Nephron (organoid): ENCODE measurements at regions not wholly inside any gene's neighbourhood (a gene's known extent, or its start where the extent isn't known, plus 50 kb on each side); places are given as distances from the start of the nearest gene placed in this dataset.

Experiments
- H3K27ac Mint-ChIP-seq, 3 experiments: 2 replicates each; pipeline ENCODE4 v1.8.0; 2020; ENCODE audit warnings: mixed read lengths in 3 of 3, mild to moderate bottlenecking in 2 of 3, moderate library complexity in 1 of 3
- H3K27me3 Mint-ChIP-seq: 2 replicates; pipeline ENCODE4 v1.8.0; 2021; ENCODE audit warnings: low read depth, mild to moderate bottlenecking, moderate library complexity, mixed read lengths
- H3K36me3 Mint-ChIP-seq: 2 replicates; pipeline ENCODE4 v1.8.0; 2020; ENCODE audit warnings: low read depth, mixed read lengths
- H3K4me1 Mint-ChIP-seq: 2 replicates; pipeline ENCODE4 v1.8.0; 2020; ENCODE audit warnings: mixed read lengths
- H3K4me3 Mint-ChIP-seq, 3 experiments: 2 replicates each; pipeline ENCODE4 v1.8.0; 2020; ENCODE audit warnings: mild to moderate bottlenecking in 3 of 3, mixed read lengths in 3 of 3, moderate library complexity in 2 of 3
- H3K9me3 Mint-ChIP-seq: 2 replicates; pipeline ENCODE4 v1.8.0; 2020; ENCODE audit warnings: mixed read lengths
- TF ChIP-seq, protein P1 (sequence below), 3 experiments: fragments of 200-600 bp; sonication (generic); IDR thresholded peaks; one replicate each; pipeline ENCODE4 v1.5.0; 2021; ENCODE audit warnings: antibody characterized with exemption in 3 of 3; ENCODE audit not compliant: unreplicated experiment in 3 of 3

DNA sequence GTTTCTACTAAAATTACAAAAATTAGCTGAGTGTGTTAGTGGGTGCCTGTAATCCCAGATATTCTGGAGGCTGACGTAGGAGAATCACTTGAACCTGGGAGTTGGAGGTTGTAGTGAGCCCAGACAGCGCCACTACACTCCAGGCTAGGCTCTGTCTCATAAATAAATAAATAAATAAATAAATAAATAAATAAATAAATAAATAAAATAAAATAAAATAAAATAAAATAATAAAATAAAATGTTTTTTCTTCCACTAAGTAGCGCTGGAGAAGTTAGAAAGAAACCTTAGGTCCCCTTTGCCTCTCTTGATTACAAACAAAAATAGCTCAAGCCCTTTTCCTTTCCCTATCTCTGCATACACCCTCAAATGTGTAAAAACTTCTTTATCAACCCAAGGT lies 525.9 kb downstream of the IPMK start:
- Mint-ChIP-seq H3K27ac (no peak overlapping the region), H3K9me3 (no peaks in the 10 kb centered on the region), H3K36me3 (no peaks in the 10 kb centered on the region), H3K4me1 (no peaks in the 10 kb centered on the region), H3K4me3 (no peak overlapping the region), H3K27me3 (no peaks in the 10 kb centered on the region)
- TF ChIP-seq, protein P1, sequence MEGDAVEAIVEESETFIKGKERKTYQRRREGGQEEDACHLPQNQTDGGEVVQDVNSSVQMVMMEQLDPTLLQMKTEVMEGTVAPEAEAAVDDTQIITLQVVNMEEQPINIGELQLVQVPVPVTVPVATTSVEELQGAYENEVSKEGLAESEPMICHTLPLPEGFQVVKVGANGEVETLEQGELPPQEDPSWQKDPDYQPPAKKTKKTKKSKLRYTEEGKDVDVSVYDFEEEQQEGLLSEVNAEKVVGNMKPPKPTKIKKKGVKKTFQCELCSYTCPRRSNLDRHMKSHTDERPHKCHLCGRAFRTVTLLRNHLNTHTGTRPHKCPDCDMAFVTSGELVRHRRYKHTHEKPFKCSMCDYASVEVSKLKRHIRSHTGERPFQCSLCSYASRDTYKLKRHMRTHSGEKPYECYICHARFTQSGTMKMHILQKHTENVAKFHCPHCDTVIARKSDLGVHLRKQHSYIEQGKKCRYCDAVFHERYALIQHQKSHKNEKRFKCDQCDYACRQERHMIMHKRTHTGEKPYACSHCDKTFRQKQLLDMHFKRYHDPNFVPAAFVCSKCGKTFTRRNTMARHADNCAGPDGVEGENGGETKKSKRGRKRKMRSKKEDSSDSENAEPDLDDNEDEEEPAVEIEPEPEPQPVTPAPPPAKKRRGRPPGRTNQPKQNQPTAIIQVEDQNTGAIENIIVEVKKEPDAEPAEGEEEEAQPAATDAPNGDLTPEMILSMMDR (IDR thresholded peaks at IDR 0.05; ENCODE audit: unreplicated experiment in 3 of 3): no peak

DNA sequence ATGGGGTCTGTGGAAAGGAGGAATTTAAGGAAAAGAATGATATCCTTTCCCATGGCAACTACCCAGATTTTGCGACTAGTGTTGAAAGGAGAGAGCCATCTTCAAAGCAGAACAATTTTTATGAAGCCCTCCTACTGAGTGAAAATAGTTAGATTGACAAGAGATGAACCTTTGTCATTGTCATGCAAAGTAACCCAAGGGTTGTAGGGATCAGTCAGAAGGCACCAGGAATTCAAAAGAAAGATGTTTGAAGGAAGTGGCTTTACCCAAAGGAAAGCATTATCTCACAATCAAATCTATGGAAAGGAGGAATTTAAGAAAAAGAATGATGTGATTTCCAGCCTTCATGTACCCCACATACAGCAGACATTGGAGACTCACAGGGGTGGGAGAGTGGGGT lies 544.4 kb downstream of the IPMK start:
- Mint-ChIP-seq H3K9me3 (peaks cover 19% of the 10 kb centered on the region), H3K27me3 (no peaks in the 10 kb centered on the region), H3K4me1 (no peaks in the 10 kb centered on the region), H3K27ac (no peak overlapping the region), H3K4me3 (no peak overlapping the region), H3K36me3 (no peaks in the 10 kb centered on the region)
- TF ChIP-seq, protein P1 (IDR thresholded peaks at IDR 0.05; ENCODE audit: unreplicated experiment in 3 of 3): no peak

DNA sequence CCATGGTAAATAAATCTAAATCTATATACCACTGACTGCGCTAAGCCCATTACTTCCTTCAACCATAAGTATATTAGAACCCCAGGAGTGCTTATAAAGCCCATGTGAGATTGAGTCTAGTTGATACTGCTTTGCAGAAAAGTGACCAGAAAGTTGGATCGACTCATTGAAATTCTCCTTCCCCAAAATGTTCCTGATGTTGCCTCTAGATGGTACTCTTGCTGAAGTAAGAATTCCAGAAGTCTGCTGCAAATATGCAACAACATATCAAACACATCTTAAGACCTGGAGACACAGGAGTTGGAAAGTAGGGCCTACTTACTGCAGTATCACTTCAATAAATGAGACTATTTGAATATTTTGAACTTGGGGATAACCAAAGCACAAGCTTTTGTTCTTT lies 550.8 kb downstream of the IPMK start:
- no peaks in the 10 kb centered on the region for H3K27me3 Mint-ChIP-seq
- H3K4me1 Mint-ChIP-seq: no peaks in the 10 kb centered on the region
- H3K9me3 Mint-ChIP-seq: peaks cover 22% of the 10 kb centered on the region
- H3K36me3 Mint-ChIP-seq: no peaks in the 10 kb centered on the region
- H3K27ac Mint-ChIP-seq: no peak overlapping the region
- TF ChIP-seq, protein P1 (IDR thresholded peaks at IDR 0.05; ENCODE audit: unreplicated experiment in 3 of 3): peak; percentile 20 to 49 (median 26)
- H3K4me3 Mint-ChIP-seq: no peak overlapping the region

DNA sequence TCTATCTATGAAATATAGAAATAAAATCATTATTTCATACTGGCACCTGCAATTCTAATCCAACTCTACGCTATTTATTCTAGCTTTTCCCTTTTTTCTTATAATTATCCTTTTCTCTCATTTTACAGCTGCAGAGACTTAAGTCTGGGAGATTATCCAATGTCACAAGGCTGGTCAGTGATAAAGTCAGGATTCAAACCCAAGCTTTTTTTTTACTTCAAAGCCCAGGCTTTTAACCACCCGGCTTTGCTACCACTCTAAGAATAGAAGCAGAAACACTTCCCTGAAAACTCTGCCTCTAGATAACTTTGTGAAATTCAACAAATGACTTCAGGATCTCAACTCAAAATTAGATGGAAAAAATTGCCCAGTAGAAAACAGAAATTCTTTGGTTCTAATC lies 552.5 kb downstream of the IPMK start:
- no peaks in the 10 kb centered on the region for H3K4me1 Mint-ChIP-seq
- H3K27me3 Mint-ChIP-seq: no peaks in the 10 kb centered on the region
- no peak overlapping the region for H3K4me3 Mint-ChIP-seq
- H3K27ac Mint-ChIP-seq: no peak overlapping the region
- no peaks in the 10 kb centered on the region for H3K36me3 Mint-ChIP-seq
- peaks cover 18% of the 10 kb centered on the region for H3K9me3 Mint-ChIP-seq
- TF ChIP-seq, protein P1 (IDR thresholded peaks at IDR 0.05; ENCODE audit: unreplicated experiment in 3 of 3): no peak

DNA sequence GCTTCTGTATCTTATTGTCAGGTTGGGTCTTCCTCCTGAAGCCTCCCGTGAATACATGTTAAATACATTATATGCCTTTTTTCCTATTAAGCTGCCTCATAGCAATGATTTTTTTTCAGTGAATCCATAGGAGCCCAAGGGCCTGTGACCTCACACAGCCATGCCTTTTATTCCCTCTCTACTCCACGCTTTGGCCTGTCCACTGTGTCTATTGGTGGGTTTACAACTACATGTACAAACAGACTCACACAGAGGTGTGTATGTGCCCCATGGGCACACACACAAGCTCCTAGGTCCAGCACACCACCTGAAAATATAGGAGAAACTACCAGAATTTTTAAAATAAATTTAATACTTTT lies 560.4 kb downstream of the IPMK start:
- TF ChIP-seq, protein P1 (IDR thresholded peaks at IDR 0.05; ENCODE audit: unreplicated experiment in 3 of 3): no peak
- no peaks in the 10 kb centered on the region for H3K9me3 Mint-ChIP-seq
- H3K27ac Mint-ChIP-seq: no peak overlapping the region
- no peaks in the 10 kb centered on the region for H3K27me3 Mint-ChIP-seq
- no peaks in the 10 kb centered on the region for H3K4me1 Mint-ChIP-seq
- H3K4me3 Mint-ChIP-seq: no peak overlapping the region
- H3K36me3 Mint-ChIP-seq: no peaks in the 10 kb centered on the region

DNA sequence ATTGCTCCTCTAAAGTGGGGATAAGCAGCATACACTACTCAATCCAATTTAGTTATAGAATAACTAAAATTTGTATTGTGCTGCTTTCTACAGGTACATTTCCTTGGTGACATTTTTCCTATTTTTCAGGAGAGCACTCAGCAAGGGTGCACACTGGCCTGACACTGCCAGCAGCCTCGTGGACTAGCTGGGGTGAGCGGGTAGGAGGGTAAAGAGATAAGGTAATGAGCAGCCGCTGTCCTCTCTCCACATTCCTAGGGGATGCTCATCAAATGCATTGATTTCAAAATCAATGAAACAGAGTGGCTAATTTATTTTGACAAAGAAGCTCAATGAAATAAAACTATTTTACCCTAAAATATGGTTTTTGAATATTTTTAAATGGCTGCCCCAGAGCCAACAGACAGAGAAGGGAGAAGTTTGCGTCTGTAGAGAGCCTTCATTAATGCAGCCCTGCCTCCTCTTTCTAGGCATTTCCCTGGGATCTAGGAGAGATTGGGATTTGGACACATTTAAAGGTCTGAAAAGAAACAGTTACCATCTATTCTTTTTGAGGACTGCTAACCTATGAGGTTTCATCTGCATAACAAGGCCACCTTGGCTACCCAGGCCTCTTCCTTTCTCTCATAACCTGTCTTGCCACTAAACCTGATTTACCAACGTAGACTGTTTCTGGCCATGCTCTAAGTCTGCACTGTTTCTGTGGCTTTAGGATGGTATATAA lies 561.0 kb downstream of the IPMK start:
- Mint-ChIP-seq H3K27ac (no peak overlapping the region), H3K4me3 (no peak overlapping the region), H3K4me1 (no peaks in the 10 kb centered on the region), H3K27me3 (no peaks in the 10 kb centered on the region), H3K9me3 (no peaks in the 10 kb centered on the region), H3K36me3 (no peaks in the 10 kb centered on the region)
- TF ChIP-seq, protein P1 (IDR thresholded peaks at IDR 0.05; ENCODE audit: unreplicated experiment in 3 of 3): no peak
